EH (cell line): ENCODE measurements at regions not wholly inside any gene's neighbourhood (a gene's known extent, or its start where the extent isn't known, plus 50 kb on each side); places are given as distances from the start of the nearest gene placed in this dataset.
A peak's percentile ranks its signal among the peaks of the same experiment; 100 is the strongest.
"Not testable (repeated sequence)": the region's sequence is repeated elsewhere in the genome, so short reads cannot be mapped to it uniquely, and the experiment has no call there.

Experiments
- DNase-seq: peaks from one replicate; pipeline ENCODE4 v3.0.0-alpha.2; 2015; ENCODE audit warnings: low read depth

DNA sequence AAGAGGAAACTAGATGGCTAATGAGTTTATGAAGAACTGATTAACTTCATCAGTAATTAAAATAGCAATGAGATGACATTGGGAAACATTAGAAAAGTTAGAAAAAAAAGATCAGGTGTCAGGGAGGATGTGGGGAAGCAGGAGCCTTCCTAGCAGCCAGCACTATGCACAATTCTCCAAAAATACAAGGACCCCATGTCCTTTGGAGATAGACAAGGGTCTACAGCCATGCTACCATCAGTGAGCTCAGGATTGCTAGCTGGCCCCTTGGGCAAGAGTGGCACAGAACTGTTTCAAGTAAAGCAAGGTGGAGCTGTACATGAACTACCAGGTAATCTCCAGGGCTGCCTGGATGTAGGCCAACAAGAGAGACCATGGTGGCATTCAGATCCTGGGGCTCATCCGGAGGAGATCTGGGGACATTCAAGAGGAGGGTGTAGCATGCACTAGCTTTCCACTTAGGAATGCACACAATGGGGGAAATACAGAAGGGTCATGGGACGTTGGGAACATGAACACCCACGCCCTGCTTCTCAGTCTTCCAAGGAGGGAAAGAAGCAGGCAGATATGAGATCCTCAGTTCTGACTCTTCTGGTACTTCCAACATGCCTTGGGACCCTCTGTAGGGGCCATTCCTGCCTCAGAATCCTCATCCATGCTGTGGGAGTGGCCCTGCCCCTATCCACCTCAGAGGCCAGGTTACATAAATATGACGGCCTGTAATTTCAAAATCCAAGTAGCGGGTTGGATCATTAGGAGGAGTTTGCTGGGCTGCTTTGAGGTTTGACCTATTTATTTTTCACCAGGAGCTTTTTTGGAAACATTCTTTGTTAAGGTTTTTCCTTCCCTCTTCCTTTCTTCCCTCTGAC is 82.2 kb upstream of the HABP2 start:
- DNase-seq, result no peak

DNA sequence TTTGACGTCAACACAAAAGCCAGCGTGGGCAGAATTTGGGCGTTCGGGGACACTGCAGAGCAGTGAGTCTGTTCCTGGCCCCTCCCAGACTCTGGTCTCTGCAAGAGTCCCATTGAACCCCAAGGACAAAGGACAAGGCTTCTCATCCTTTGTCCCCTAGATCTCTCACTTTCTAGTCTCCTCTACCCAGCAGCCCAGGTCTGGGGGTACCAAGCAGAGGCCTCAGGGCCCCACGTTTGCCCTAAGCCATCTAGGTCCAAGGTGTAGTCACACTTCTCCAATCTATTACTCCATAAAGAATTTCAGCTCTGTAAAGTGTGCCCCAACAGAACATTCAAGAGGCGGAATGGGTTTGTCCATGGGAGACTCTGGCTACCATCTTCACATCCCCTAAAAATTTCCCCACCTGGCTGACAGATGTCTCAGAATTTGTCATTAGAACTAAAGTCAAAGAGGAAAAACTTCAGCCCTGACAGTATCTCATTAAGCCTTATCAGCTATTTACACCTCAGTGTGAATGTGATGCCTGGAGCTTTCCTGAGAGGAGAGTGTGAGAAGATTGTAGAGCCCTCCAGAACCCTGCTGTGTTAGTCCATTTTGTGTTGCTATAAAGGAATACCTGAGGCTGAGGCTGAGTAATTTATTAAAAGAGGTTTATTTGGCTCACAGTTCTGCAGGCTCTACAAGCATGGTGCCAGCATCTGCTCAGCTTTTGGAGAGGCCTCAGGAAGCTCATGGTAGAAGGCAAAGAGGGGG is 81.4 kb upstream of the HABP2 start:
- no peak for DNase-seq

DNA sequence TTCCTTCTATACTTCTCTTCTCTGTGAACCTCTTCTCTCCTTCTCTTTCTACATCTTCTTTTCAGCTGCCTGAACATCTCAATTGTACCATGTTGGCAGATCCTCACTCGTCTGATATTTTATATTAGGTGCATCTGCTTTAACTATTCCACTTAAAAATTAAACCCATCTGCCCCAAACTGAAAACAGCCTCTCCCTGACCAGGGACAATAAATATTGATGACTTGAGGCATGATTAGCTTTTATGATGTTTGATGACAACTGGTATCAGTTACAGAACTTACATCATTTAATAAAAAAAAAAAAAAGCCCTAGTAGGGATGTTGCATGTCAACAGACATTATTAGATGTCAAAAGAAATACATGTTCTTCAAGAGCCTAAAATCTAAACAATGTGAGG is 79.8 kb upstream of the HABP2 start:
- DNase-seq, result no peak

DNA sequence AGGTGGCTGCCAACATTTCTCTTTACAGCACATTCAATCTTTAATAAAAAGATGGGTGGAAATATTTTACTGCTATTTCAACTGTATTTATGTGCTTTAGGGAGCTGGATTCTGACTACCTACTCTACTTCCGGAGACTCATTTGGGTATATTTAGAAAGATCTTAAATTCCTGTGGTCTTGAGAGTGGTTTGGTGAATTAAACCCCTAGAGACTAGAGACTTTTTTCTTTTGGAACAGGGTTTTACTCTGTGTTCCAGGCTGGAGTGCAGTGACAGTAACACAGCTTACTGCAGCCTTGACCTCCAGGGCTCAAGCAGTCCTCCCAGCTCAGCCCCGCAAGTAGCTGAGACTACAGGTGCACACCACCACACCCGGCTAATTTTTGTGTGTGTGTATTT is 79.0 kb upstream of the HABP2 start:
- DNase-seq, result peak; percentile 86

DNA sequence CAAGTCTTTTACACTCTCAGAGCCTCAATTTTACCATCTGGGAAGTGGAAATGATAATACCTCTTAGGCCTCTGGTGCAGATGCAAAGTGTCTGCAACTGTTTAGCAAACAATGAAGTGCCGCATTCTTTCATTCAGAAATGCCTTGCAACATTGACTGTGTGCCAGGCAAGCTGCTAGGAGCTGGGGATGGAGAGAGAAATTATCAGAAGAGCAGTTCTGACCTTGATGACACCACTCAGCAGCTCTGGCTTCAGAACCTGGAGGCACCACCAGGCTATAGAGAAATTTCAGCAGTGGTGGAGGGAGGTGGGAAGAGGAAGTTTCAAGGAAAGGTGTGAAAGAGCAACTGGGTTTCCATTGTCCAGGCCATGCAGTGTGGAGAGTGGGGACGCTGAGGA is 78.1 kb upstream of the HABP2 start:
- peak; percentile 57 for DNase-seq

DNA sequence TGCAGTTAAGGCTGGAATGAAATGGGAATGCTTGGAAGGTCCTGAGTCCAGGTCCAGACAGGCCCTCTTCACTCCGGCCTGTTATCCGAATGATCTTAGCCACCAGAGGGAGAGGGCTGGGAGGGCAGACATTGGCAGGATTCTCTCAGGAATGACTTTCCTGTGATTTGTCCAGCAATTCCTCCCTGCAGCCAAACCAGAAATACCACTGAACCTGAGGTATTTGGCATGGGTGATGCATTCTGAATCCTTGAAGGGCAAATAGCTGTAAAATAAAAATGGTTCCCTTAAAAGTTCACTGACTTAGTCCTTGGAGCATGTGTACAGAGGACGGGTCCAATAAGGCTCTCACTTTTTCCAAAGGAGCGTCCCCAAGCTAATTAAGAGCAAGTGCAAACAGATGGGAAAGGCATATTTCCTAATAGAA is 77.5 kb upstream of the HABP2 start:
- DNase-seq, result peak; percentile 97

DNA sequence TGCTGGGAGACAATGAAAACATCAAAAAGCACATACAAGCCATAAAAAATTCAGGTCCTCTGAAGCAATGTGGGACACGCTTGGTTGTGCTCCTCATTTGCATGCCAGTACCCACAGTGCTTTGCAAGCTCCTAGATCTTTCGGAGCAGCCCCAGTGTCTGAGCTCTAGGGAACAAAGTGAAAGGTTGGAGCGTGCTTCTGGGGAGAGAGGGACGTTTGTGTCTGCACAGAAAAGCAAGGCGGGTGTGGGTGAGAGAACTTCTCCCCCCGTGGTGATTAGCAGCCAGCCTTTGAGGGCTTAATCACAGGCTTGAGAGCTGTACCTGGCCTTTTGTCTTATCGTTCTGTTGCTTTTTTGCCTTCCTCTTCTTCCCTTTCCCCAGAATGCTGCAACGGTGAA is 76.7 kb upstream of the HABP2 start:
- peak; percentile 44 for DNase-seq

DNA sequence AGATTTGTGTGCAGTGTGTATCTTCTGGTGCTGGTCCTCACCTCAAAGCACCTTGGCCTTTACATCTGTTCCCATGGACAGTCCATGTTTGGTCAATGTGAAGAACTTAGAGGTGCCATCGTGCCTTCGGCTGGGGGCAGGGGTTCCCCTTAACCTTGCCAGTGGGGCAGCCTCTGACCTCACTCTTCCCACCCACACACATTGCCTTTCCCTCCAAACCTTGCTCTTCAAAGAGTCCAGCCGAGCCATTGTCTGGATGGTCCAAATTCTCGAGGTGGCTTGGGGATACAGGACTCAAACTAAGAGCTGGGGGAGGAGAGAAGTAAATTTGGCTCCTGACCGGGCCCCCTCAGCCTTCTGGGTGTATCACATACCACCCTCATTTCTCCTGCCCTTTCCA is 76.2 kb upstream of the HABP2 start:
- no peak for DNase-seq

DNA sequence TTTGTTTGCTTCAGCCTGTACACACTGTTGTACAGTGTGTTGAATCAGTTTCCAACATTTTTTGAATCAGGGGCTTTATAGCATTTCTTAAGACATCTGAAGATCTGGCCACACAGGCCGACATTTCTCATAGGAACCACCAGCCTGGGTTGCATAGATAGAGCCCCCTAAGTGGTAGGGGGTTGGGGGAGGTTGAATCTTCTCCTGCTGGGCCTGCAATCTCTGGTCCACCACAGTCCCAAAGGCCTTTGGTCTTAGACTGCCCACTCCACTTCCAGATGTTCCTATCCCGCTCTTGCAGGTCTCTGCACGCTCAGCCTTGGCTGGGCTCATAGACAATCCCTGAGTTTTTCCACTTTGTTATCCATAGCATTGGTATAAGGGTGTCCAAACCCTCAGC is 75.4 kb upstream of the HABP2 start:
- DNase-seq, result no peak

DNA sequence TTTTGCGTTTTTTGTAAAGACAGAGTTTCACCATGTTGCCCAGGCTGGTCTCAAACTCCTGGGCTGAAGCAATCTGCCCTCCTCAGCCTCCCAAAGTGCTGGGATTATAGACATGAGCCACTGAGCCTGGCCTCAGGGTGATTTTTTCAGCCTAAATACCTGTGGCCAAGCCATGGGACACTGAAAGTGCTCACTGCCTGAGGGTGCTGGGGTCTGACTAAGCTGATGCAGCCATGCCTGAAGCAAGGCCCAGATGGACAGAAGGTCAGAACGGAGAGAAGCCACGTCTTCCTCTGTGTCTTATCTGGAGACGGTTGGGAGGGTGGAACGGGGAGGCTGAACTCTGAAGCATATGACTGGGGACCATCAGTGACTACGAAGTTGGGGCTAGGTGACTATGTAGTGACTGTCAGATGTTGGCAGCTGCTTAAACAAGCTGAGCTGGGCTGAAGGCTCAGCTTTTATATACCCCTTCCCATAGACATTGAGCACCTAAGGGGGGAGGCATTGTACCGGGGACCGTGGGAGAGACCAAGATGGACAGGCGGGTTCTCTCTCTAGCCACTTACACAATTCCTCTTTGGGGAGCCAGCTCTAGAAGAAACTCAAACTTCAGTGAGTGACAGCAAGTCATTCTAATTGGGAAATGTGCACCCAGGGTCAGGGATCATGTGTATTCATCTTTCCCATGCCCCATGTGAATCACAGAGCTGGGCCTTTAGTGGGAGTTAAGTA is 73.3 kb upstream of the HABP2 start:
- no peak for DNase-seq

DNA sequence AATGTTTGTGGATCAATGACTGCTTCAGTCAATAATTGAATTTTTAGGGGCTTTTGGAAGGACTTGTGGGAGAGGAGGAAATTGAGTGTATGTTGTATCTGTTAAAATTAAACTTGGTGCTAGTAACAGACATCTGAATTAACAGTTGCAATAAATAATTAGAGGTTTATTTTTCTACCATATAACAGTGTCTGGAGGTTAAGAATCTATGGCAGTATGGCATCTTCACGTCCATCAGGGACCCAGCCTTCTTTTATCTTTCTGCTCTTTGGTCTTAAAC is 72.8 kb upstream of the HABP2 start:
- DNase-seq, result no peak

DNA sequence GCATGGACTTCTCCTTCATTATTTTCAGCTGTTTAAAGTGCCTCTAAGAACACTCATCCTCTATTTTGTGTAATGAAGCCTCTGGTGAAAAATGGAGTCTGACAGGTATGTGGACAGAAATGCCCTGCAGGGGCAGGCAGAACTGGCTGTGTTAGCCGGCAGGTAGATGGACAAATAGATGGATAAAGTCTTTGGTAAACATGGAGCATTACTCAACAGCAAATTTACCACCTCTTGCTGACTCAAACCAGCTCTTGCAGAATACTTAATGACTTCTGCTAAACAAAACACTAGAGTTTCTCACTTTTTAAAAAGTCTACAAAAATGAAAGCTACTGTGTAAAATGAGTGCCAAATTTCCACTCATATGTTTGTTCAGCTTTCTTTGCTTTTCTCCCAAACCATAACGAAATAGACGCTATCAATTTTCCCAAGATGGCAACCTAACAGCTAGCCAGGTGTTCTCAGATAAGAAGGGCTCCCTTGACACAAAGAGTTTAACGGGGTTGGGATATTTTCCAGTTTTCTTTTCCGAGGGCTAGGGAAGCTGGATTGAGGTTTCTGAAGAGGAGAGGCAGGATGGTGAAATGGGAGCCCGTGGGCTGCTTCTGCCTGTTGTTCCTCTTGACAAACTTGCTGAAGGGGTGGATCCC is 71.9 kb upstream of the HABP2 start:
- no peak for DNase-seq

DNA sequence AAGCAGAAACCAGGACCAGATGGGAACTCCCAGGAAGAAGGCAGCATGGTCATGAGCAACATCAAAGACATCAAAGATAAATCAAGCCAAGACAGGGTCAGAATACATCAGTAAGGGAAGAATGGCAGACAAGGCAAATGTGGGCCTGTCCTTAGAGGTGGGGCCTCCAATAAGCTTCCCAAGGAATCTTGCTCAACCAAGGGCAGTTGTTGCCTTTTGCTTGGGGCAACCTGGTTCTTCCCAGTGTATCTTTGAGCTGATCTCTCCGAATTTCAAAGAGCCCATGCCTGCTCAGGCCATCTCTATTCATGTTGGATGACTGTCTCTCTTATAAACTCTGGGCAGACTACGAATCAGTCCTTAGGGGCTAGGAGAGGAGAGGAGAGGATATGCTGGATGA is 68.4 kb upstream of the HABP2 start:
- DNase-seq, result no peak

DNA sequence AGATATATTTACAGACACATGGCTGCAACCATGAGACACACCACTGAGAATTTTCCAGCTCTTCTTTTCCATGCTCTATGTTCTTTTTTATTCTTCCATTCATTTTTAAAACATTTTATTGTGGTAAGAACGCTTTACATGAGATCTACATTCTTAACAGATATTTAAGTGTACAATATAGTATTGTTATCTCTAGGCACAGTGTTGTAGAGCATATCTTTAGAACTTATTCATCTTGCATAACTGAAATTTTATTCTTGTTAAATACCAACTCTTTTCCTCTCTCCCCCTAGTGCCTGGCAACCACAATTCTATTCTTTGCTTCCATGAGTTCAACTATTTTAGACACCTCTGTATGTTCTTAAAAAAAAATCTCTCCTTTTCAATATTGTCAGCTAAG is 67.1 kb upstream of the HABP2 start:
- DNase-seq, result peak; percentile 48

DNA sequence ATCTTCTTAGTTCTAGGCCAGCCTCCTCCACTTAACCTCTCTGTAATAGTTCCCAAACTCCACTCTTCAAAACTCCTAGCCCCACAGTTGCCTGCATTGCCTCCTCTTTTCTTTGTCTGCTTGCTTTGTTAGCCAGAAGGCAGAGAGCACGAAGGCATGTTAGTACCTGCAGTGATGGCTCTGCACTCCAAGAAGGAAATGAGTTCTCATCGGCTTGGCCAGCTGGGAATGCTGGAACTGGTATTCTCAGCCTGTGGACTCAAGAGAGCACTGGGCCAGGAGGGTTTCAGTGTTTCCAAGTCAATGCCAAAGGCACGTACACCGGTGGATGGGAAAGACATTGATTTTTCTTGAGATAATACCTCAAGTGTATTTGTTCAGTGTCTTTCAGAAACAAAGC is 66.3 kb upstream of the HABP2 start:
- no peak for DNase-seq

DNA sequence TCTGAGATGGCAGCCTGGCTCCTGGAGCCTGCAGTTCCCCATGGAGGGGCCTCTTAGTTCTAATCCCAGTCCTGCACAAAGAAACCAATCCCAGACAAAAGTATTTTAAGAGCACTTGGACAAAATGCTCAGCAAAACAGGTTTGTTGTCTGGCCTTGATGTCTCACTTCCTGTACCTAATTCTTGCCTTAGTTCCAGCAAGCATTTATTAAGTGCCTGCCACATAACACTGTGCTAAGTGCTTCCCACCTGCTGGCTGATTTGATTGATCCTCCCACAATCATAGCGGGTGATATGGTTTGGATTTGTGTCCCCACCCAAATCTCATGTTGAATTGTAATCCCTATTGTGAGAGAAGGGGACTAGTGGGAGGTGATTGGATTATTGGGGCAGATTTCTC is 65.7 kb upstream of the HABP2 start:
- no peak for DNase-seq

DNA sequence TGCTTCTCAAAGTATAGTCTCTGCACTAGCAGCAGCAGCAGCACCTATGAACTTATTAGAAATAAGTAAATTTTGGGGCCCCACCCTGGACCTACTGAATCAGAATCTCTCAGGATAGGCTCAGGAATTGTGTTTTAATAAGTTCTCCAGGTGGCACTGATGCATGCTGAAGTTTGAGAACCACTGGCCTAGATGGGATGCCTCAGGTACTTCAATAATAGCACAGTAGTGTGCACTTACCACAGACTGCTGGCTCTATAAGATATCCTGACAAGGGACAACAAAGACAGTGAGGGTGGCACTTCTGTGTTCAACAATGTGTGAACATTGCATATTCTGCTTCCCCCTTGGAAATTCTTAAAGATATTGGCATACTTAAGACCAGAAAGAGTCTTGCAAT is 64.7 kb upstream of the HABP2 start:
- no peak for DNase-seq

DNA sequence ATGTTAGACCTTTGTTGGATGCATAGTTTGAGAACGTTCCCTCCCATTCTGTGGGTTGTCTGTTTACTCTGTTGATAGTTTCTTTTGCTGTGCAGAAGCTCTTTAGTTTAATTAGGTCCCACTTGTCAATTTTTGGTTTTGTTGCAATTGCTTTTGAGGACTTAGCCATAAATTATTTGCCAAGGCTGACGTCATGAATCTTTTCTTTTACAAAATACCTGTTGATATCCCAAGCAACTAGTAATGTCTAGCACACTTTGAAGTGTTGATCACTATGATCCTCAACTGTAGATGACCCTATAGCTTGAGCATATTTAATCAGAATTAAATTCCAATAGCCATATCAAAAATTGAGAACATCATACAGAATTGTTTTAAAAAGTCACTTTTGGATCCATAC is 63.3 kb upstream of the HABP2 start:
- not testable (repeated sequence) for DNase-seq

DNA sequence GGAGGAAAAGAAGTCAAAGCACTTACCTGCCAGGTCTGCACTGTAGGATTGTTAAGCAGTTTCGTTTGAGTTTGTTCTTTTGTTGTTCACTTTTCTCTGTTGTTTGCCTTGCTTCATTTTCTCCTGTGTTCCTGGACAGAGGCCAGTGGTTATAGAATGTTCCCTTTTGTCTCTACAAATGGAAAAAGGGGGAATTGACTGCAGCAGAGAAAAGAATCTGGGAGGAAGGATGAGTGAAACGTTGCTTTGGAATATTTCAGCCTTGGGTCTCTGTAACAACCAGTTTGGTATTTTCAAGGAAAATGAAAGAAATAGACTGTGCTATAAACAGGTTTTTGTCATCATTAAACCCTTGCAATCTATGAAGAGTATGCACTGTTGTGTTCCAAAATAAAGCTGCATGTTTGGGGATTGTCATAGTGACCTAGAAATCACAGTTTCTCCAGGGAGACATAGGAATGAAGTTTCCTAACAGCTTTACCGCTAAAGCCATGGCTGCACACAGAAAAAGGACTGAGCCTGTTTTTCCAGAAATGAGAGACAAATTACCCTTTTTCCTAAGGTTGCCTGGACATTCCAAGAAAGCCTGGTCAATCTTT is 60.8 kb upstream of the HABP2 start:
- DNase-seq, result peak; percentile 74

DNA sequence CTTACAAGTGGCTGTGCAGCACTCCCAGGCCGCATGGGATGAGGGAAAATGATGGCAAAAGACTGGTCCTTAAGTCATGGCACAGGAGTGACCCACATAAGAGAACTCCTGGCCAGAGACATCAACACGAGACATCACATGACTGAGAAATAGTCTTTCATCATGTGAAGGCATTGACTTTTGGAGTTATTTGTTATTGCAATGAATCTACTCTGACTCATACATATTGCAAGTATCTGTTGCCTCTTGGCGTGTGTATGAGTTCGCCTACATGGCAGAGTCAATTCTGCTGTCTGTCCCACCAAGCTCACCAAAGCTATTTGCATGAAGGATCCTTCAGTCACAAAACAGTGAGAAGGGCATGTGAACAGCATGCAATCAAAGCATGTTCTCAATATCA is 59.7 kb upstream of the HABP2 start:
- DNase-seq, result peak; percentile 73

DNA sequence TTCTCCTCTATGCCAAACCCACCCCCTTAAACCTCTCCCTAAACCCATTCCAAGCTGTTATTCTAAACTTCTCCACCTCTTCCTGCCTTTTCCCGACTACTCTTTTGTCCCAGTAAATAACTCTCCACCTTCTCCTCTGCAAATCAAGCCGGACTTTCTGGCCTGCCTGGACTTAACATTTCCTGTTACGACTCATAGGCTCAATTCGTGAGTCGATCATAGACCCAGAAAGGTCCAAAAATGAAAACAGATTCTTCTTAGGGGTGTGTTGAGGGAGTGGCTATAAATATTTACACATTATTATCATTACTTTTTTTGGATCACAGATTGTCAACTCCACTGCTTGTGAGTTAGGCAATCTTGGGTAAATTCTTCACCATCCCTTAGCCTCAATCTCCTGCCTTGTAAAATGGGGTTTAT is 59.0 kb upstream of the HABP2 start:
- peak; percentile 80 for DNase-seq

DNA sequence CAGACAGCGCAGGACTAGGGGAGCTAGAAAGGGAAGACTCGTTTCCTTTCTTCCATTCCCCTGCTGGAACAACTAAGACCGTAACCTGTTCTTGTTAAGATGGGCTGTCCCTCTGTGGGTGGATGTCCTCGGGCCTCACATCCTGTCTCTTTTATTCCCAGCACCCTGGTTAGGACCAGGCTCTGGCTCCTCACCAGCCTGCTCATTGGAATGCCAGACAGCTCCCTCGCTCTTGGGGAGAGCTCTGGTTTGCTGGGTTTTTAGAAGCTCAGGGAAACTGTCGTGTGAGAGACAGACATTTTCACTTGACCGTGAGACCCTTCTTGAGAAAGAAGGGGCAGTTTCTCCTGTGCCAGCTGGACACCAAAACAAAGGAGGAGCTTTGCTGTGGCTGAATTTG is 58.1 kb upstream of the HABP2 start:
- peak; percentile 64 for DNase-seq
